Colonic mucosa (tissue), 4 donors: ENCODE measurements at regions not wholly inside any gene's neighbourhood (a gene's known extent, or its start where the extent isn't known, plus 50 kb on each side); places are given as distances from the start of the nearest gene placed in this dataset.
"Not testable (repeated sequence)": the region's sequence is repeated elsewhere in the genome, so short reads cannot be mapped to it uniquely, and the experiment has no call there.

ENCODE experiments used
- DNase-seq: peaks from one replicate; pipeline ENCODE4 v3.0.0-alpha.2; 2020
- H3K27ac ChIP-seq: fragments of 200-600 bp; one replicate; pipeline ENCODE4 v1.8.0; 2021
- H3K27me3 ChIP-seq: fragments of 200-600 bp; one replicate; pipeline ENCODE4 v1.8.0; 2021
- H3K36me3 ChIP-seq: fragments of 200-600 bp; one replicate; pipeline ENCODE4 v1.8.0; 2021
- H3K4me1 ChIP-seq: fragments of 200-600 bp; one replicate; pipeline ENCODE4 v1.8.0; 2021; ENCODE audit warnings: mild to moderate bottlenecking
- H3K4me3 ChIP-seq: fragments of 200-600 bp; one replicate; pipeline ENCODE4 v1.8.0; 2021
- H3K9ac ChIP-seq, 2 donors: one replicate each; pipeline ENCODE4 v1.7.0; 2013; ENCODE audit warnings: control low read depth in 2 of 2, low read depth in 2 of 2, low read length in 2 of 2
- H3K9me3 ChIP-seq: fragments of 200-600 bp; one replicate; pipeline ENCODE4 v1.8.0; 2021
- CTCF ChIP-seq: fragments of 200-600 bp; IDR thresholded peaks from one replicate; pipeline ENCODE4 v1.8.0; 2022; ENCODE audit warnings: antibody characterized with exemption, mild to moderate bottlenecking
- intact Hi-C: fragments of 100-400 bp; cut with DNase I; formaldehyde crosslinking; loops from one replicate; pipeline ENCODE4 v1.14.1; 2022
- donor health status: healthy.
- donor health status: DM: no; HTN: no; CAD: no.
- donor health status: DM: no; HTN: no; CAD: no.

GRCh38 chr2:215537611-215538010 lies 101.7 kb upstream of the FN1 start:
- no peak for DNase-seq
- no peak overlapping the region for H3K9ac ChIP-seq
- no peaks in the 10 kb centered on the region for H3K4me1 ChIP-seq
- H3K27ac ChIP-seq: no peak overlapping the region
- H3K4me3 ChIP-seq: no peak overlapping the region
- no peak for TF ChIP-seq CTCF
- no peaks in the 10 kb centered on the region for H3K27me3 ChIP-seq
- intact Hi-C loops: no loop called here
- H3K36me3 ChIP-seq: no peaks in the 10 kb centered on the region
- no peaks in the 10 kb centered on the region for H3K9me3 ChIP-seq

- no peaks in the 10 kb centered on the region for H3K9me3 ChIP-seq
- H3K27ac ChIP-seq: no peak overlapping the region
- no peak for TF ChIP-seq CTCF
- intact Hi-C loops: no loop called here
- H3K4me1 ChIP-seq: no peaks in the 10 kb centered on the region
- H3K27me3 ChIP-seq: no peaks in the 10 kb centered on the region
- no peak overlapping the region for H3K4me3 ChIP-seq
- no peaks in the 10 kb centered on the region for H3K36me3 ChIP-seq
- DNase-seq: no peak
- no peak overlapping the region for H3K9ac ChIP-seq
Observed at GRCh38 chr2:215536510-215536909, 100.6 kb upstream of the FN1 start.

- DNase-seq: no peak
- Histone ChIP-seq H3K9ac (no peak overlapping the region), H3K4me3 (no peak overlapping the region), H3K27ac (no peak overlapping the region), H3K27me3 (no peaks in the 10 kb centered on the region), H3K36me3 (no peaks in the 10 kb centered on the region), H3K4me1 (no peaks in the 10 kb centered on the region), H3K9me3 (no peaks in the 10 kb centered on the region)
- intact Hi-C loops: no loop called here
- TF ChIP-seq CTCF: no peak
Observed at GRCh38 chr2:215535741-215536140, 99.9 kb upstream of the FN1 start.

GRCh38 chr2:215535125-215535668 lies 99.3 kb upstream of the FN1 start:
- Histone ChIP-seq H3K9ac (no peak overlapping the region), H3K9me3 (no peaks in the 10 kb centered on the region), H3K36me3 (no peaks in the 10 kb centered on the region), H3K4me3 (no peak overlapping the region), H3K27ac (no peak overlapping the region), H3K27me3 (no peaks in the 10 kb centered on the region), H3K4me1 (no peaks in the 10 kb centered on the region)
- no peak for DNase-seq
- intact Hi-C loops: no loop called here
- no peak for TF ChIP-seq CTCF

GRCh38 chr2:215533716-215534115 lies 97.8 kb upstream of the FN1 start:
- H3K27ac ChIP-seq: not testable (repeated sequence)

GRCh38 chr2:215532844-215533243 lies 97.0 kb upstream of the FN1 start:
- DNase-seq: no peak
- Histone ChIP-seq H3K27ac (no peak overlapping the region), H3K36me3 (no peaks in the 10 kb centered on the region), H3K9ac (no peak overlapping the region), H3K9me3 (no peaks in the 10 kb centered on the region), H3K4me1 (no peaks in the 10 kb centered on the region), H3K4me3 (no peak overlapping the region), H3K27me3 (no peaks in the 10 kb centered on the region)
- TF ChIP-seq CTCF: no peak
- intact Hi-C loops: no loop called here

More at GRCh38 chr2:215533716-215534115, 97.8 kb upstream of the FN1 start:
- H3K4me3 ChIP-seq, H3K4me1 ChIP-seq, H3K9me3 ChIP-seq, intact Hi-C loops, H3K27me3 ChIP-seq, H3K36me3 ChIP-seq, DNase-seq, H3K9ac ChIP-seq: not testable (repeated sequence)
